SK-N-SH (cell line): ENCODE measurements at regions not wholly inside any gene's neighbourhood (a gene's known extent, or its start where the extent isn't known, plus 50 kb on each side); places are given as distances from the start of the nearest gene placed in this dataset.

ENCODE experiments used
- CTCF ChIA-PET: fragments of 300-600, 350-600 bp; formaldehyde crosslinking; extraction: SDS; loops from one replicate; lab custom pipeline; 2021; lab: Yijun Ruan, JAX
- POLR2A ChIA-PET: fragments of 350-600 bp; sonication (Branson Sonifier 250); formaldehyde crosslinking; extraction: SDS; loops from one replicate; lab custom pipeline; 2020; ENCODE audit warnings: antibody characterized with exemption, inconsistent platforms; lab: Yijun Ruan, JAX
- DNase-seq: peaks from one replicate; pipeline ENCODE4 v3.0.0; 2012
- H2AFZ ChIP-seq: fragments of 200-600 bp; sonication (generic); 2 replicates; pipeline ENCODE4 v1.8.1; 2016; ENCODE audit warnings: antibody characterized with exemption, mild to moderate bottlenecking, low read depth
- H3F3A ChIP-seq: fragments of 200-600 bp; sonication (generic); replicated peaks from 2 replicates; pipeline ENCODE3; 2016; ENCODE audit warnings: antibody characterized with exemption, mild to moderate bottlenecking; ENCODE audit not compliant: insufficient read depth
- H3K27ac ChIP-seq, 2 experiments: fragments of 200-500 bp in 1 of 2; fragments of 200-600 bp in 1 of 2; sonication (Bioruptor generic) in 1 of 2; sonication (generic), shearing (Covaris generic) in 1 of 2; 2 replicates each; pipeline versions ENCODE4 v1.5.1 to v1.6.1; 2014 to 2016; ENCODE audit warnings: low read depth in 2 of 2, inconsistent platforms in 1 of 2, low read length in 1 of 2, mild to moderate bottlenecking in 1 of 2, mixed read lengths in 1 of 2
- H3K27me3 ChIP-seq: fragments of 200-600 bp; sonication (generic), shearing (Covaris generic); 2 replicates; pipeline ENCODE4 v1.6.1; 2016; ENCODE audit warnings: mixed run types; ENCODE audit not compliant: insufficient read depth
- H3K36me3 ChIP-seq, 2 experiments: fragments of 200-500 bp in 1 of 2; fragments of 200-600 bp in 1 of 2; sonication (Bioruptor generic) in 1 of 2; sonication (generic) in 1 of 2; replicated peaks in 1 of 2; 2 replicates each; pipeline versions ENCODE3 to v1.5.1; 2014 to 2016; ENCODE audit warnings: low read length in 1 of 2, mild to moderate bottlenecking in 1 of 2; ENCODE audit not compliant: insufficient read depth in 2 of 2, control insufficient read depth in 1 of 2
- H3K4me1 ChIP-seq, 2 experiments: fragments of 200-500 bp in 1 of 2; fragments of 200-600 bp in 1 of 2; sonication (Bioruptor generic) in 1 of 2; sonication (generic), shearing (Covaris generic) in 1 of 2; 2 replicates each; pipeline versions ENCODE4 v1.5.1 to v1.6.1; 2014 to 2016; ENCODE audit warnings: low read depth in 1 of 2, low read length in 1 of 2, mixed run types in 1 of 2; ENCODE audit not compliant: insufficient read depth in 2 of 2, control insufficient read depth in 1 of 2
- H3K4me2 ChIP-seq: fragments of 200-600 bp; sonication (generic), shearing (Covaris generic); 2 replicates; pipeline ENCODE4 v1.6.1; 2017; ENCODE audit warnings: mixed run types
- H3K4me3 ChIP-seq, 2 experiments: fragments of 200-500 bp in 1 of 2; fragments of 200-600 bp in 1 of 2; sonication (Bioruptor generic) in 1 of 2; sonication (generic), shearing (Covaris generic) in 1 of 2; 2 replicates each; pipeline versions ENCODE4 v1.5.1 to v1.8.1; 2014 to 2016; ENCODE audit warnings: low read depth in 2 of 2, inconsistent platforms in 1 of 2, low read length in 1 of 2, mild to moderate bottlenecking in 1 of 2, mixed read lengths in 1 of 2, moderate library complexity in 1 of 2
- H3K79me2 ChIP-seq: fragments of 200-600 bp; sonication (generic); 2 replicates; pipeline ENCODE4 v1.8.1; 2017; ENCODE audit warnings: mild to moderate bottlenecking; ENCODE audit not compliant: insufficient read depth
- H3K9ac ChIP-seq: fragments of 200-600 bp; sonication (generic); 2 replicates; pipeline ENCODE4 v1.6.1; 2017; ENCODE audit warnings: mixed run types
- H3K9me2 ChIP-seq: fragments of 200-600 bp; sonication (generic); 2 replicates; pipeline ENCODE4 v1.6.1; 2017; ENCODE audit warnings: mixed run types
- H3K9me3 ChIP-seq: fragments of 200-600 bp; sonication (generic); 2 replicates; pipeline ENCODE4 v1.6.1; 2017; ENCODE audit warnings: mixed run types, mild to moderate bottlenecking, moderate library complexity
- H4K20me1 ChIP-seq: fragments of 200-600 bp; sonication (generic); 2 replicates; pipeline ENCODE4 v1.6.1; 2017; ENCODE audit warnings: mild to moderate bottlenecking, mixed run types; ENCODE audit not compliant: insufficient read depth
- ELF1 ChIP-seq: IDR thresholded peaks from 2 replicates; pipeline ENCODE4 v1.4.0; 2012
- EZH2phosphoT487 ChIP-seq: fragments of 200-600 bp; sonication (generic); IDR thresholded peaks from 2 replicates; pipeline ENCODE4 v1.6.1; 2017; ENCODE audit warnings: low read depth, mixed run types, mild to moderate bottlenecking, antibody characterized with exemption, moderate library complexity, borderline replicate concordance
- FOSL2 ChIP-seq: IDR thresholded peaks from 2 replicates; pipeline ENCODE4 v1.4.0; 2012; ENCODE audit warnings: low read depth, mild to moderate bottlenecking, moderate library complexity, borderline replicate concordance
- FOXJ3 ChIP-seq: sonication (generic); formaldehyde crosslinking; IDR thresholded peaks from 2 replicates; pipeline ENCODE4 v1.5.1; 2020; ENCODE audit warnings: mild to moderate bottlenecking, missing genetic modification reagents
- FOXM1 ChIP-seq: IDR thresholded peaks from 2 replicates; pipeline ENCODE4 v1.4.0; 2012; ENCODE audit warnings: low read depth, mild to moderate bottlenecking
- JUND ChIP-seq: IDR thresholded peaks from 2 replicates; pipeline ENCODE4 v1.4.0; 2012
- MXI1 ChIP-seq: IDR thresholded peaks from 2 replicates; pipeline ENCODE4 v1.6.1; 2012; ENCODE audit warnings: mild to moderate bottlenecking, low read depth, low read length, improper control_type of control experiment
- NFIC ChIP-seq: IDR thresholded peaks from 2 replicates; pipeline ENCODE4 v1.4.0; 2012; ENCODE audit warnings: borderline replicate concordance
- POLR2AphosphoS5 ChIP-seq: IDR thresholded peaks from 2 replicates; pipeline ENCODE4 v1.6.1; 2012; ENCODE audit warnings: low read depth, low read length
- RAD21 ChIP-seq: IDR thresholded peaks from 2 replicates; pipeline ENCODE4 v1.6.1; 2012; ENCODE audit warnings: mild to moderate bottlenecking, low read length
- RFX5 ChIP-seq: IDR thresholded peaks from 2 replicates; pipeline ENCODE4 v1.6.1; 2012; ENCODE audit warnings: mild to moderate bottlenecking, improper control_type of control experiment, low read length
- RXRA ChIP-seq: IDR thresholded peaks from 2 replicates; pipeline ENCODE4 v1.4.0; 2012; ENCODE audit warnings: low read depth, mild to moderate bottlenecking, borderline replicate concordance
- SIN3A ChIP-seq: IDR thresholded peaks from 2 replicates; pipeline ENCODE4 v1.6.1; 2012; ENCODE audit warnings: low read depth, mild to moderate bottlenecking, low read length, moderate library complexity, borderline replicate concordance
- SMC3 ChIP-seq: IDR thresholded peaks from 2 replicates; pipeline ENCODE4 v1.6.1; 2012; ENCODE audit warnings: low read depth, low read length, improper control_type of control experiment
- TAF1 ChIP-seq: IDR thresholded peaks from 2 replicates; pipeline ENCODE4 v1.6.1; 2012; ENCODE audit warnings: low read depth, mild to moderate bottlenecking, low read length, moderate library complexity, borderline replicate concordance
- TCF12 ChIP-seq: IDR thresholded peaks from 2 replicates; pipeline ENCODE4 v1.4.0; 2012
- TEAD4 ChIP-seq: IDR thresholded peaks from 2 replicates; pipeline ENCODE4 v1.4.0; 2012; ENCODE audit warnings: mild to moderate bottlenecking, borderline replicate concordance; ENCODE audit not compliant: insufficient read depth
- USF1 ChIP-seq: IDR thresholded peaks from 2 replicates; pipeline ENCODE4 v1.4.0; 2012; ENCODE audit warnings: low read depth, borderline replicate concordance
- YY1 ChIP-seq: IDR thresholded peaks from 2 replicates; pipeline ENCODE4 v1.4.0; 2012; ENCODE audit warnings: low read depth, mild to moderate bottlenecking
- WGBS: methylation state at CpG from one replicate; pipeline ENCODE4 v1.1.6; 2017; ENCODE audit warnings: low lambda C conversion rate; 5-methylcytosine and 5-hydroxymethylcytosine counted together
- TF ChIP-seq, protein P1 (sequence below): fragments of 150-350 bp; IDR thresholded peaks from 2 replicates; pipeline ENCODE4 v1.6.1; 2016; ENCODE audit warnings: mild to moderate bottlenecking, low read depth, low read length
- TF ChIP-seq, protein P2 (sequence below): IDR thresholded peaks from 2 replicates; pipeline ENCODE4; 2012
- TF ChIP-seq, protein P3 (sequence below): IDR thresholded peaks from 2 replicates; pipeline ENCODE4 v1.4.0; 2012; ENCODE audit warnings: low read depth
- TF ChIP-seq, protein P4 (sequence below): IDR thresholded peaks from 2 replicates; pipeline ENCODE4 v1.4.0; 2012; ENCODE audit warnings: low read depth, borderline replicate concordance
- TF ChIP-seq, protein P5 (sequence below): IDR thresholded peaks from 2 replicates; pipeline ENCODE4 v1.6.1; 2012; ENCODE audit warnings: mild to moderate bottlenecking, low read depth, low read length, moderate library complexity

GRCh38 chr11:80144897-80145594 is 704.2 kb upstream of the TENM4 start (continued):
- TF ChIP-seq ELF1 = no peak
- no peak for TF ChIP-seq POLR2AphosphoS5
- no peak for TF ChIP-seq MXI1
- TF ChIP-seq RAD21 = no peak
- TF ChIP-seq FOXM1 = no peak
- no peak for TF ChIP-seq SIN3A
- TF ChIP-seq, protein P1, sequence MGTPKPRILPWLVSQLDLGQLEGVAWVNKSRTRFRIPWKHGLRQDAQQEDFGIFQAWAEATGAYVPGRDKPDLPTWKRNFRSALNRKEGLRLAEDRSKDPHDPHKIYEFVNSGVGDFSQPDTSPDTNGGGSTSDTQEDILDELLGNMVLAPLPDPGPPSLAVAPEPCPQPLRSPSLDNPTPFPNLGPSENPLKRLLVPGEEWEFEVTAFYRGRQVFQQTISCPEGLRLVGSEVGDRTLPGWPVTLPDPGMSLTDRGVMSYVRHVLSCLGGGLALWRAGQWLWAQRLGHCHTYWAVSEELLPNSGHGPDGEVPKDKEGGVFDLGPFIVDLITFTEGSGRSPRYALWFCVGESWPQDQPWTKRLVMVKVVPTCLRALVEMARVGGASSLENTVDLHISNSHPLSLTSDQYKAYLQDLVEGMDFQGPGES = no peak
- no peak for TF ChIP-seq SMC3
- TF ChIP-seq FOSL2 = no peak
- TF ChIP-seq TEAD4 = no peak
- no peak for TF ChIP-seq NFIC
- no peak for TF ChIP-seq YY1
- no peak for TF ChIP-seq TCF12
- no peak for TF ChIP-seq RFX5

GRCh38 chr11:80136991-80137390 is 696.2 kb upstream of the TENM4 start:
- Histone ChIP-seq H3K9me2 (no peaks in the 10 kb centered on the region), H3K27ac (no peak overlapping the region), H3F3A (no peaks in the 10 kb centered on the region), H4K20me1 (no peaks in the 10 kb centered on the region), H3K79me2 (no peaks in the 10 kb centered on the region), H3K36me3 (no peaks in the 10 kb centered on the region), H3K9me3 (no peaks in the 10 kb centered on the region), H2AFZ (no peak overlapping the region), H3K9ac (no peak overlapping the region), H3K4me2 (no peak overlapping the region), H3K27me3 (0 out of 2 replicates have a peak, but pooled peaks cover 6% of the 10 kb centered on the region), H3K4me1 (no peaks in the 10 kb centered on the region), H3K4me3 (no peak overlapping the region)
- no peak for DNase-seq
- TF ChIP-seq RAD21 = no peak
- no peak for TF ChIP-seq MXI1
- TF ChIP-seq, protein P2, sequence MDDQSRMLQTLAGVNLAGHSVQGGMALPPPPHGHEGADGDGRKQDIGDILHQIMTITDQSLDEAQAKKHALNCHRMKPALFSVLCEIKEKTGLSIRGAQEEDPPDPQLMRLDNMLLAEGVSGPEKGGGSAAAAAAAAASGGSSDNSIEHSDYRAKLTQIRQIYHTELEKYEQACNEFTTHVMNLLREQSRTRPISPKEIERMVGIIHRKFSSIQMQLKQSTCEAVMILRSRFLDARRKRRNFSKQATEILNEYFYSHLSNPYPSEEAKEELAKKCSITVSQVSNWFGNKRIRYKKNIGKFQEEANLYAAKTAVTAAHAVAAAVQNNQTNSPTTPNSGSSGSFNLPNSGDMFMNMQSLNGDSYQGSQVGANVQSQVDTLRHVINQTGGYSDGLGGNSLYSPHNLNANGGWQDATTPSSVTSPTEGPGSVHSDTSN = no peak
- TF ChIP-seq FOXJ3 = no peak
- TF ChIP-seq JUND = no peak
- no peak for TF ChIP-seq TAF1
- TF ChIP-seq EZH2phosphoT487 = no peak
- no peak for TF ChIP-seq ELF1
- no peak for TF ChIP-seq YY1
- TF ChIP-seq, protein P3, sequence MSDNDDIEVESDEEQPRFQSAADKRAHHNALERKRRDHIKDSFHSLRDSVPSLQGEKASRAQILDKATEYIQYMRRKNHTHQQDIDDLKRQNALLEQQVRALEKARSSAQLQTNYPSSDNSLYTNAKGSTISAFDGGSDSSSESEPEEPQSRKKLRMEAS = no peak
- no peak for TF ChIP-seq RXRA
- TF ChIP-seq, protein P4, sequence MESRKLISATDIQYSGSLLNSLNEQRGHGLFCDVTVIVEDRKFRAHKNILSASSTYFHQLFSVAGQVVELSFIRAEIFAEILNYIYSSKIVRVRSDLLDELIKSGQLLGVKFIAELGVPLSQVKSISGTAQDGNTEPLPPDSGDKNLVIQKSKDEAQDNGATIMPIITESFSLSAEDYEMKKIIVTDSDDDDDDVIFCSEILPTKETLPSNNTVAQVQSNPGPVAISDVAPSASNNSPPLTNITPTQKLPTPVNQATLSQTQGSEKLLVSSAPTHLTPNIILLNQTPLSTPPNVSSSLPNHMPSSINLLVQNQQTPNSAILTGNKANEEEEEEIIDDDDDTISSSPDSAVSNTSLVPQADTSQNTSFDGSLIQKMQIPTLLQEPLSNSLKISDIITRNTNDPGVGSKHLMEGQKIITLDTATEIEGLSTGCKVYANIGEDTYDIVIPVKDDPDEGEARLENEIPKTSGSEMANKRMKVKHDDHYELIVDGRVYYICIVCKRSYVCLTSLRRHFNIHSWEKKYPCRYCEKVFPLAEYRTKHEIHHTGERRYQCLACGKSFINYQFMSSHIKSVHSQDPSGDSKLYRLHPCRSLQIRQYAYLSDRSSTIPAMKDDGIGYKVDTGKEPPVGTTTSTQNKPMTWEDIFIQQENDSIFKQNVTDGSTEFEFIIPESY = no peak
- no peak for TF ChIP-seq USF1
- TF ChIP-seq, protein P5, sequence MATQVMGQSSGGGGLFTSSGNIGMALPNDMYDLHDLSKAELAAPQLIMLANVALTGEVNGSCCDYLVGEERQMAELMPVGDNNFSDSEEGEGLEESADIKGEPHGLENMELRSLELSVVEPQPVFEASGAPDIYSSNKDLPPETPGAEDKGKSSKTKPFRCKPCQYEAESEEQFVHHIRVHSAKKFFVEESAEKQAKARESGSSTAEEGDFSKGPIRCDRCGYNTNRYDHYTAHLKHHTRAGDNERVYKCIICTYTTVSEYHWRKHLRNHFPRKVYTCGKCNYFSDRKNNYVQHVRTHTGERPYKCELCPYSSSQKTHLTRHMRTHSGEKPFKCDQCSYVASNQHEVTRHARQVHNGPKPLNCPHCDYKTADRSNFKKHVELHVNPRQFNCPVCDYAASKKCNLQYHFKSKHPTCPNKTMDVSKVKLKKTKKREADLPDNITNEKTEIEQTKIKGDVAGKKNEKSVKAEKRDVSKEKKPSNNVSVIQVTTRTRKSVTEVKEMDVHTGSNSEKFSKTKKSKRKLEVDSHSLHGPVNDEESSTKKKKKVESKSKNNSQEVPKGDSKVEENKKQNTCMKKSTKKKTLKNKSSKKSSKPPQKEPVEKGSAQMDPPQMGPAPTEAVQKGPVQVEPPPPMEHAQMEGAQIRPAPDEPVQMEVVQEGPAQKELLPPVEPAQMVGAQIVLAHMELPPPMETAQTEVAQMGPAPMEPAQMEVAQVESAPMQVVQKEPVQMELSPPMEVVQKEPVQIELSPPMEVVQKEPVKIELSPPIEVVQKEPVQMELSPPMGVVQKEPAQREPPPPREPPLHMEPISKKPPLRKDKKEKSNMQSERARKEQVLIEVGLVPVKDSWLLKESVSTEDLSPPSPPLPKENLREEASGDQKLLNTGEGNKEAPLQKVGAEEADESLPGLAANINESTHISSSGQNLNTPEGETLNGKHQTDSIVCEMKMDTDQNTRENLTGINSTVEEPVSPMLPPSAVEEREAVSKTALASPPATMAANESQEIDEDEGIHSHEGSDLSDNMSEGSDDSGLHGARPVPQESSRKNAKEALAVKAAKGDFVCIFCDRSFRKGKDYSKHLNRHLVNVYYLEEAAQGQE = no peak
- POLR2A ChIA-PET = no interaction called here
- CTCF ChIA-PET = interaction anchor here (0.9 to 1.1 kb wide), 2 partner anchors 9 to 10 kb away, joined by 3 read pairs; no protein-coding TSS in a partner anchor
- WGBS = 64% methylated on average over 3 of the region's 3 CpGs
